ENCODE measurements at regions not wholly inside any gene's neighbourhood (a gene's known extent, or its start where the extent isn't known, plus 50 kb on each side); places are given as distances from the start of the nearest gene placed in this dataset.

- Histone ChIP-seq H3K4me1 (ENCODE audit: insufficient read depth) (no peaks in the 10 kb centered on the region), H3K27ac (no peak overlapping the region), H3K27me3 (no peaks in the 10 kb centered on the region), H3K36me3 (no peaks in the 10 kb centered on the region), H3K4me3 (no peak overlapping the region), H3K9me3 (no peaks in the 10 kb centered on the region)
- TF ChIP-seq EP300 (IDR thresholded peaks at IDR 0.05) (no peak), CTCF (IDR thresholded peaks at IDR 0.05) (no peak), POLR2A (IDR thresholded peaks at IDR 0.05) (no peak)
- 0 to 46% (median 1%) methylated on average over 2 of the region's 2 CpGs for WGBS, 3 donors
- no peak for DNase-seq
- intact Hi-C loops (cut with DNase I): no loop called here
Observed at GRCh38 chr3:78462021-78462420, 1305.8 kb downstream of the ROBO1 start.

GRCh38 chr3:78476076-78476475 lies 1291.7 kb downstream of the ROBO1 start:
- intact Hi-C loops (cut with DNase I): no loop called here
- 80 to 85% (median 83%) methylated on average over 3 of the region's 3 CpGs for WGBS, 3 donors
- no peaks in the 10 kb centered on the region for H3K9me3 ChIP-seq

GRCh38 chr3:78481050-78481449 lies 1286.7 kb downstream of the ROBO1 start:
- TF ChIP-seq CTCF (IDR thresholded peaks at IDR 0.05) (no peak), EP300 (IDR thresholded peaks at IDR 0.05) (no peak), POLR2A (IDR thresholded peaks at IDR 0.05) (no peak)
- 88 to 94% (median 93%) methylated on average over 11 of the region's 11 CpGs for WGBS, 3 donors
- intact Hi-C loops (cut with DNase I): no loop called here
- DNase-seq: no peak
- Histone ChIP-seq H3K4me3 (no peak overlapping the region), H3K4me1 (ENCODE audit: insufficient read depth) (no peaks in the 10 kb centered on the region), H3K27me3 (no peaks in the 10 kb centered on the region), H3K27ac (no peak overlapping the region), H3K36me3 (no peaks in the 10 kb centered on the region), H3K9me3 (no peaks in the 10 kb centered on the region)

More at GRCh38 chr3:78476076-78476475, 1291.7 kb downstream of the ROBO1 start:
- TF ChIP-seq EP300 (IDR thresholded peaks at IDR 0.05) (no peak), CTCF (IDR thresholded peaks at IDR 0.05) (no peak), POLR2A (IDR thresholded peaks at IDR 0.05) (no peak)
- no peak for DNase-seq
- Histone ChIP-seq H3K4me3 (no peak overlapping the region), H3K36me3 (no peaks in the 10 kb centered on the region), H3K27me3 (no peaks in the 10 kb centered on the region), H3K27ac (no peak overlapping the region), H3K4me1 (ENCODE audit: insufficient read depth) (no peaks in the 10 kb centered on the region)

- no peak overlapping the region for H3K4me3 ChIP-seq
- TF ChIP-seq CTCF (IDR thresholded peaks at IDR 0.05) (no peak), POLR2A (IDR thresholded peaks at IDR 0.05) (no peak), EP300 (IDR thresholded peaks at IDR 0.05) (no peak)
- H3K4me1 ChIP-seq (ENCODE audit: insufficient read depth): no peaks in the 10 kb centered on the region
- DNase-seq: no peak
- H3K27me3 ChIP-seq: no peaks in the 10 kb centered on the region
- WGBS, 3 donors: 41 to 54% (median 46%) methylated on average over 3 of the region's 3 CpGs
- intact Hi-C loops (cut with DNase I): no loop called here
- no peaks in the 10 kb centered on the region for H3K36me3 ChIP-seq
- no peaks in the 10 kb centered on the region for H3K9me3 ChIP-seq
- no peak overlapping the region for H3K27ac ChIP-seq
Observed at GRCh38 chr3:78483090-78483489, 1284.7 kb downstream of the ROBO1 start.

GRCh38 chr3:78494851-78495250 lies 1272.9 kb downstream of the ROBO1 start:
- no peak overlapping the region for H3K27ac ChIP-seq
- DNase-seq: no peak
- no peak for TF ChIP-seq POLR2A (IDR thresholded peaks at IDR 0.05)
- no peak for TF ChIP-seq EP300 (IDR thresholded peaks at IDR 0.05)
- TF ChIP-seq CTCF (IDR thresholded peaks at IDR 0.05): no peak
- H3K4me3 ChIP-seq: no peak overlapping the region
- intact Hi-C loops (cut with DNase I): no loop called here
- H3K36me3 ChIP-seq: no peaks in the 10 kb centered on the region
- H3K4me1 ChIP-seq (ENCODE audit: insufficient read depth): no peaks in the 10 kb centered on the region
- no peaks in the 10 kb centered on the region for H3K27me3 ChIP-seq
- no peaks in the 10 kb centered on the region for H3K9me3 ChIP-seq
- 75 to 80% (median 78%) methylated on average over 3 of the region's 3 CpGs for WGBS, 3 donors
